Activated naive CD4-positive, alpha-beta T cell treated with anti-CD3 and anti-CD28 coated beads for 36 hours (primary cell): ENCODE measurements at regions not wholly inside any gene's neighbourhood (a gene's known extent, or its start where the extent isn't known, plus 50 kb on each side); places are given as distances from the start of the nearest gene placed in this dataset.

ENCODE experiments used
- CTCF ChIA-PET: fragments of 350-600 bp; sonication (Branson Sonifier 250); formaldehyde crosslinking; loops from one replicate; lab custom pipeline; 2021; ENCODE audit warnings: antibody characterized with exemption; lab: Charles Lee
- DNase-seq: peaks from one replicate; pipeline ENCODE4 v3.0.0-alpha.2; 2020
- H3K27ac Mint-ChIP-seq: one replicate; pipeline ENCODE4 v1.8.0; 2021; ENCODE audit warnings: mild to moderate bottlenecking, mixed read lengths
- H3K27me3 Mint-ChIP-seq: one replicate; pipeline ENCODE4 v1.8.0; 2021; ENCODE audit warnings: low read depth, mixed read lengths
- H3K36me3 Mint-ChIP-seq: one replicate; pipeline ENCODE4 v1.8.0; 2021; ENCODE audit warnings: low read depth, mixed read lengths
- H3K4me1 Mint-ChIP-seq: one replicate; pipeline ENCODE4 v1.8.0; 2021; ENCODE audit warnings: low read depth, mixed read lengths
- H3K4me3 Mint-ChIP-seq: one replicate; pipeline ENCODE4 v1.8.0; 2021; ENCODE audit warnings: mild to moderate bottlenecking, moderate library complexity, mixed read lengths
- H3K9me3 Mint-ChIP-seq: one replicate; pipeline ENCODE4 v1.8.0; 2021; ENCODE audit warnings: mixed read lengths
- intact Hi-C: fragments of 100-400 bp; cut with micrococcal nuclease; formaldehyde crosslinking; loops from one replicate; pipeline ENCODE4 v1.15.1; 2023

GRCh38 chr9:12973710-12974109, 198.9 kb downstream of the LURAP1L start:
- Mint-ChIP-seq H3K9me3 (peaks cover 4% of the 10 kb centered on the region), H3K27ac (no peak overlapping the region), H3K36me3 (no peaks in the 10 kb centered on the region), H3K27me3 (no peaks in the 10 kb centered on the region), H3K4me1 (no peaks in the 10 kb centered on the region), H3K4me3 (no peak overlapping the region)
- CTCF ChIA-PET: no interaction called here
- intact Hi-C loops: no loop called here
- DNase-seq: no peak

GRCh38 chr9:12974671-12975070, 199.9 kb downstream of the LURAP1L start:
- Mint-ChIP-seq H3K4me3 (no peak overlapping the region), H3K27me3 (no peaks in the 10 kb centered on the region), H3K4me1 (no peaks in the 10 kb centered on the region), H3K27ac (no peak overlapping the region), H3K9me3 (peaks cover 4% of the 10 kb centered on the region), H3K36me3 (no peaks in the 10 kb centered on the region)
- CTCF ChIA-PET: no interaction called here
- DNase-seq: no peak
- intact Hi-C loops: no loop called here

GRCh38 chr9:12975496-12975895, 200.7 kb downstream of the LURAP1L start:
- intact Hi-C loops: no loop called here
- CTCF ChIA-PET: no interaction called here
- no peak overlapping the region for H3K4me3 Mint-ChIP-seq
- DNase-seq: no peak
- no peaks in the 10 kb centered on the region for H3K36me3 Mint-ChIP-seq
- H3K27me3 Mint-ChIP-seq: no peaks in the 10 kb centered on the region
- H3K27ac Mint-ChIP-seq: no peak overlapping the region
- peaks cover 4% of the 10 kb centered on the region for H3K9me3 Mint-ChIP-seq
- H3K4me1 Mint-ChIP-seq: no peaks in the 10 kb centered on the region

- intact Hi-C loops: no loop called here
- CTCF ChIA-PET: no interaction called here
- Mint-ChIP-seq H3K9me3 (peaks cover 6% of the 10 kb centered on the region), H3K4me1 (no peaks in the 10 kb centered on the region), H3K27ac (no peak overlapping the region), H3K36me3 (no peaks in the 10 kb centered on the region), H3K27me3 (no peaks in the 10 kb centered on the region), H3K4me3 (no peak overlapping the region)
- no peak for DNase-seq
Observed at GRCh38 chr9:12980085-12980851, 205.4 kb downstream of the LURAP1L start.

- intact Hi-C loops: no loop called here
- Mint-ChIP-seq H3K36me3 (no peaks in the 10 kb centered on the region), H3K4me1 (no peaks in the 10 kb centered on the region), H3K4me3 (no peak overlapping the region), H3K27me3 (no peaks in the 10 kb centered on the region), H3K27ac (no peak overlapping the region), H3K9me3 (peaks cover 10% of the 10 kb centered on the region)
- CTCF ChIA-PET: no interaction called here
- no peak for DNase-seq
Observed at GRCh38 chr9:12988258-12988657, 213.4 kb downstream of the LURAP1L start.

- CTCF ChIA-PET: no interaction called here
- H3K4me3 Mint-ChIP-seq: no peak overlapping the region
- H3K36me3 Mint-ChIP-seq: no peaks in the 10 kb centered on the region
- H3K9me3 Mint-ChIP-seq: peaks cover 12% of the 10 kb centered on the region
- intact Hi-C loops: no loop called here
- no peaks in the 10 kb centered on the region for H3K27me3 Mint-ChIP-seq
- H3K27ac Mint-ChIP-seq: no peak overlapping the region
- DNase-seq: no peak
- no peaks in the 10 kb centered on the region for H3K4me1 Mint-ChIP-seq
Observed at GRCh38 chr9:12989669-12990068, 214.8 kb downstream of the LURAP1L start.

- H3K36me3 Mint-ChIP-seq: no peaks in the 10 kb centered on the region
- H3K27ac Mint-ChIP-seq: no peak overlapping the region
- no peaks in the 10 kb centered on the region for H3K27me3 Mint-ChIP-seq
- CTCF ChIA-PET: no interaction called here
- H3K4me3 Mint-ChIP-seq: no peak overlapping the region
- no peak for DNase-seq
- H3K9me3 Mint-ChIP-seq: peaks cover 9% of the 10 kb centered on the region
- H3K4me1 Mint-ChIP-seq: no peaks in the 10 kb centered on the region
- intact Hi-C loops: no loop called here
Observed at GRCh38 chr9:12993466-12993865, 218.6 kb downstream of the LURAP1L start.

- Mint-ChIP-seq H3K4me3 (no peak overlapping the region), H3K27ac (no peak overlapping the region), H3K36me3 (no peaks in the 10 kb centered on the region), H3K27me3 (no peaks in the 10 kb centered on the region), H3K4me1 (no peaks in the 10 kb centered on the region), H3K9me3 (peaks cover 3% of the 10 kb centered on the region)
- CTCF ChIA-PET: no interaction called here
- intact Hi-C loops: no loop called here
- DNase-seq: no peak
Observed at GRCh38 chr9:12997009-12997408, 222.2 kb downstream of the LURAP1L start.

- H3K4me3 Mint-ChIP-seq: no peak overlapping the region
- no peaks in the 10 kb centered on the region for H3K27me3 Mint-ChIP-seq
- H3K4me1 Mint-ChIP-seq: no peaks in the 10 kb centered on the region
- H3K27ac Mint-ChIP-seq: no peak overlapping the region
- no peaks in the 10 kb centered on the region for H3K36me3 Mint-ChIP-seq
- DNase-seq: no peak
- intact Hi-C loops: no loop called here
- H3K9me3 Mint-ChIP-seq: peaks cover 3% of the 10 kb centered on the region
- CTCF ChIA-PET: interaction anchor here (0.6 kb wide), 1 partner anchor 1235 kb away, joined by 4 read pairs; no protein-coding TSS in a partner anchor
Observed at GRCh38 chr9:13001989-13002580, 227.3 kb downstream of the LURAP1L start.

GRCh38 chr9:13002740-13003139, 227.9 kb downstream of the LURAP1L start:
- no peak overlapping the region for H3K4me3 Mint-ChIP-seq
- CTCF ChIA-PET: no interaction called here

GRCh38 chr9:13009871-13010270, 235.1 kb downstream of the LURAP1L start:
- H3K9me3 Mint-ChIP-seq: peaks cover 11% of the 10 kb centered on the region
- no peaks in the 10 kb centered on the region for H3K4me1 Mint-ChIP-seq
- intact Hi-C loops: no loop called here
- no peaks in the 10 kb centered on the region for H3K27me3 Mint-ChIP-seq
- no peaks in the 10 kb centered on the region for H3K36me3 Mint-ChIP-seq
- no peak overlapping the region for H3K27ac Mint-ChIP-seq
- DNase-seq: no peak
- CTCF ChIA-PET: no interaction called here
- H3K4me3 Mint-ChIP-seq: no peak overlapping the region

More at GRCh38 chr9:13002740-13003139, 227.9 kb downstream of the LURAP1L start:
- Mint-ChIP-seq H3K27me3 (no peaks in the 10 kb centered on the region), H3K9me3 (peaks cover 3% of the 10 kb centered on the region), H3K27ac (no peak overlapping the region), H3K4me1 (no peaks in the 10 kb centered on the region), H3K36me3 (no peaks in the 10 kb centered on the region)
- intact Hi-C loops: no loop called here
- no peak for DNase-seq

- H3K27ac Mint-ChIP-seq: no peak overlapping the region
- no peak overlapping the region for H3K4me3 Mint-ChIP-seq
- CTCF ChIA-PET: no interaction called here
- DNase-seq: no peak
- H3K27me3 Mint-ChIP-seq: no peaks in the 10 kb centered on the region
- intact Hi-C loops: no loop called here
- no peaks in the 10 kb centered on the region for H3K4me1 Mint-ChIP-seq
- H3K9me3 Mint-ChIP-seq: peaks cover 14% of the 10 kb centered on the region
- H3K36me3 Mint-ChIP-seq: no peaks in the 10 kb centered on the region
Observed at GRCh38 chr9:13013991-13014883, 239.4 kb downstream of the LURAP1L start.
